ENCODE measurements at regions not wholly inside any gene's neighbourhood (a gene's known extent, or its start where the extent isn't known, plus 50 kb on each side); places are given as distances from the start of the nearest gene placed in this dataset.

GRCh38 chr4:185992585-185992984 lies 76.4 kb upstream of the TLR3 start:
- DNase-seq (ENCODE audit: low read depth) = no peak
- TF ChIP-seq, protein P1, sequence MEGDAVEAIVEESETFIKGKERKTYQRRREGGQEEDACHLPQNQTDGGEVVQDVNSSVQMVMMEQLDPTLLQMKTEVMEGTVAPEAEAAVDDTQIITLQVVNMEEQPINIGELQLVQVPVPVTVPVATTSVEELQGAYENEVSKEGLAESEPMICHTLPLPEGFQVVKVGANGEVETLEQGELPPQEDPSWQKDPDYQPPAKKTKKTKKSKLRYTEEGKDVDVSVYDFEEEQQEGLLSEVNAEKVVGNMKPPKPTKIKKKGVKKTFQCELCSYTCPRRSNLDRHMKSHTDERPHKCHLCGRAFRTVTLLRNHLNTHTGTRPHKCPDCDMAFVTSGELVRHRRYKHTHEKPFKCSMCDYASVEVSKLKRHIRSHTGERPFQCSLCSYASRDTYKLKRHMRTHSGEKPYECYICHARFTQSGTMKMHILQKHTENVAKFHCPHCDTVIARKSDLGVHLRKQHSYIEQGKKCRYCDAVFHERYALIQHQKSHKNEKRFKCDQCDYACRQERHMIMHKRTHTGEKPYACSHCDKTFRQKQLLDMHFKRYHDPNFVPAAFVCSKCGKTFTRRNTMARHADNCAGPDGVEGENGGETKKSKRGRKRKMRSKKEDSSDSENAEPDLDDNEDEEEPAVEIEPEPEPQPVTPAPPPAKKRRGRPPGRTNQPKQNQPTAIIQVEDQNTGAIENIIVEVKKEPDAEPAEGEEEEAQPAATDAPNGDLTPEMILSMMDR (IDR thresholded peaks at IDR 0.05; ENCODE audit: low read depth, low read length, missing control alignments) = no peak
- no peak overlapping the region for H3K4me3 ChIP-seq (ENCODE audit: low read depth, low read length)

GRCh38 chr4:185993328-185993973 lies 75.5 kb upstream of the TLR3 start:
- DNase-seq (ENCODE audit: low read depth) = no peak
- TF ChIP-seq, protein P1 (IDR thresholded peaks at IDR 0.05; ENCODE audit: low read depth, low read length, missing control alignments) = no peak
- H3K4me3 ChIP-seq (ENCODE audit: low read depth, low read length) = no peak overlapping the region

GRCh38 chr4:185994750-185995149 lies 74.2 kb upstream of the TLR3 start:
- DNase-seq (ENCODE audit: low read depth) = no peak
- H3K4me3 ChIP-seq (ENCODE audit: low read depth, low read length) = no peak overlapping the region
- TF ChIP-seq, protein P1 (IDR thresholded peaks at IDR 0.05; ENCODE audit: low read depth, low read length, missing control alignments) = no peak

DNA sequence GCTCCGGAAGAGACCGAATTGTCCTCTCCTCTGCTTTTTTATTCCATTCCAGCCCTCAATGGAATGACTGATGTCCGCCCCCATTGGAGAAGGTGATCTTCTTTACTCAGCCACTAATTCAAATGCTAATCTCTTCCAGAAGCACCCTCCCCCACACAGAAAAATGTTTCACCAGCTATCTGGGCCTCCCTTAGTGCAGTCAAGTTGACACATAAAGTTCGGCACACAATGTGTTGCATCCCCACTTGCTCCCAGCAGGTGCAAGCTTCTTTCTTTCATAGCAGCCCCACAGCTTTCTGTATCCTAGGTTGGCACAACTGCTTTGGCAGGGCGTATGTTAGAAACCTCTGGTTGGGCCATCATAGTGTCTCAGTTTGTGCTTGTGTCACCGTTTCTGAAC lies 73.3 kb upstream of the TLR3 start:
- TF ChIP-seq, protein P1 (IDR thresholded peaks at IDR 0.05; ENCODE audit: low read depth, low read length, missing control alignments) = no peak
- H3K4me3 ChIP-seq (ENCODE audit: low read depth, low read length) = no peak overlapping the region
- DNase-seq (ENCODE audit: low read depth) = no peak

DNA sequence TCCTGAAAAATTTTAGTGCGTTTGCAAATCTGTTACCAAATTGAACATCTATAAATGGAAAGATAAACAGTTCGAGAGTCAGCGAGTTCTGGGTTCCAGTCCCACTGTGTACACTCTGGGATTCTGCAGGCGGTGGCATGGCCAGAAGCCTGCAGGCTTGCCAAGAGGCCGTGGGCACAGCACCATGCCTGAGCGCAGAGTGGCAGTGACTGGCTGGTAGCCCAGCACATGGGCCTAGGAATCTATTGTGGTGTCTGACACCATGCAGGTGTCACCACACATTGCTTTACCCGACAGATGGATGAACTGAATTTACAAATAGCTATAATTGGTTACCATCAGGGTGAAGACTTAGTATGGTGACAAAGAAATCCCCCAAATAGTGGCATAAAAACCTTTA lies 71.7 kb upstream of the TLR3 start:
- H3K4me3 ChIP-seq (ENCODE audit: low read depth, low read length) = no peak overlapping the region
- DNase-seq (ENCODE audit: low read depth) = no peak
- TF ChIP-seq, protein P1 (IDR thresholded peaks at IDR 0.05; ENCODE audit: low read depth, low read length, missing control alignments) = no peak

GRCh38 chr4:185998791-185999190 lies 70.2 kb upstream of the TLR3 start:
- TF ChIP-seq, protein P1 (IDR thresholded peaks at IDR 0.05; ENCODE audit: low read depth, low read length, missing control alignments) = no peak
- no peak overlapping the region for H3K4me3 ChIP-seq (ENCODE audit: low read depth, low read length)
- DNase-seq (ENCODE audit: low read depth) = no peak

GRCh38 chr4:185999207-185999606 lies 69.7 kb upstream of the TLR3 start:
- TF ChIP-seq, protein P1 (IDR thresholded peaks at IDR 0.05; ENCODE audit: low read depth, low read length, missing control alignments) = no peak
- no peak overlapping the region for H3K4me3 ChIP-seq (ENCODE audit: low read depth, low read length)
- no peak for DNase-seq (ENCODE audit: low read depth)
